Ectodermal cell (in vitro differentiated cells): ENCODE measurements at regions not wholly inside any gene's neighbourhood (a gene's known extent, or its start where the extent isn't known, plus 50 kb on each side); places are given as distances from the start of the nearest gene placed in this dataset.

ENCODE experiments used
- H3K27ac ChIP-seq: 2 replicates; pipeline ENCODE4 v1.7.0; 2013; ENCODE audit warnings: mild to moderate bottlenecking, low read depth, low read length; ENCODE audit not compliant: insufficient read depth, poor library complexity, severe bottlenecking
- H3K27me3 ChIP-seq: 2 replicates; pipeline ENCODE4 v1.7.0; 2013; ENCODE audit warnings: mild to moderate bottlenecking, low read length; ENCODE audit not compliant: insufficient read depth, control insufficient read depth, poor library complexity, severe bottlenecking
- H3K36me3 ChIP-seq: one replicate; pipeline ENCODE4 v1.7.0; 2013; ENCODE audit warnings: low read length; ENCODE audit not compliant: control insufficient read depth, insufficient read depth
- H3K4me1 ChIP-seq: one replicate; pipeline ENCODE4 v1.7.0; 2013; ENCODE audit warnings: low read length; ENCODE audit not compliant: control insufficient read depth, insufficient read depth
- H3K4me3 ChIP-seq: 2 replicates; pipeline ENCODE4 v1.7.0; 2013; ENCODE audit warnings: low read depth, low read length, control low read depth; ENCODE audit not compliant: insufficient read depth
- H3K9me3 ChIP-seq: 2 replicates; pipeline ENCODE4 v1.7.0; 2013; ENCODE audit warnings: mild to moderate bottlenecking, low read length, moderate library complexity; ENCODE audit not compliant: control insufficient read depth
- WGBS, 2 experiments: methylation state at CpG; one replicate each; pipeline ENCODE4 v1.1.7; 2013; ENCODE audit warnings: missing lambda C conversion rate in 2 of 2; 5-methylcytosine and 5-hydroxymethylcytosine counted together

DNA sequence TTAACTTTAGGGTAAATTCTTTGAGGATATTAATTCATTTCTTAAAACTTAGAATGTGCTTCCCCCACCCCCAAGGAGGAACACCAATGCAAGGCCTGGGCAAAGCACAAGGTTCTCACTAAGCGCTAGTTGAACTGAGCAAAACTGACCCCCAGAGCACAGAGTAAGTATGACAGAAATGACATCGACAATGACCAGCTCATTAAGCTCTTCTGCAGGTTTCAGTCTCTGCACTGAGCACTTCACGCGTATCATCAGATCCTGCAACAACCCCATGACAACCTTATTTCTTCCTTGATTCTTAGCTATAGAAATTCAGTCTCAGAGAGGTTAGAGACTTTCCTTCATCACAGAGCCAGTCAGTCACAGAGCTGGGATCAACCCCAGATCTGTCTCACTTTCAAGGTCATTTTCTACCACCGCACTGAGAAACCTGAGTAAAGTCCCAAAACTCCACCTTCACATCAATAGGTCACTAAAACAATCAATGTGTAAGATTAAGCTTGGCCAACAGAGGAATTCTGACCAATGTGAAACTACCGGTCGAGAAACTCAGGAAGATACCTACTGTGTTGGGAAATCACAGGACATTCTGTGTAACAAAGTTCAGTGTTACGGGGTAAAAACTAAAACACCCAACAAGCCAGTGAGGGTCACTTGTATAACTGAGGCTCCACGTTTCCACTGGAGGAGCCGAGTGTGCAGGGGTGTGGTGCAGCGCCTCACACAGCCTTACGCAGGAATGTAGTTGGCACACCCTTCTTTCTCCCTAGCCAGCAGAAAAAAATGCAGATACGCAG, 129.0 kb upstream of the FOXQ1 start:
- Histone ChIP-seq H3K4me1 (no peaks in the 10 kb centered on the region), H3K27me3 (no peaks in the 10 kb centered on the region), H3K27ac (no peak overlapping the region), H3K4me3 (no peak overlapping the region), H3K9me3 (no peaks in the 10 kb centered on the region), H3K36me3 (no peaks in the 10 kb centered on the region)
- WGBS, 2 experiments: 92 to 94% methylated on average over 12 of the region's 13 CpGs

DNA sequence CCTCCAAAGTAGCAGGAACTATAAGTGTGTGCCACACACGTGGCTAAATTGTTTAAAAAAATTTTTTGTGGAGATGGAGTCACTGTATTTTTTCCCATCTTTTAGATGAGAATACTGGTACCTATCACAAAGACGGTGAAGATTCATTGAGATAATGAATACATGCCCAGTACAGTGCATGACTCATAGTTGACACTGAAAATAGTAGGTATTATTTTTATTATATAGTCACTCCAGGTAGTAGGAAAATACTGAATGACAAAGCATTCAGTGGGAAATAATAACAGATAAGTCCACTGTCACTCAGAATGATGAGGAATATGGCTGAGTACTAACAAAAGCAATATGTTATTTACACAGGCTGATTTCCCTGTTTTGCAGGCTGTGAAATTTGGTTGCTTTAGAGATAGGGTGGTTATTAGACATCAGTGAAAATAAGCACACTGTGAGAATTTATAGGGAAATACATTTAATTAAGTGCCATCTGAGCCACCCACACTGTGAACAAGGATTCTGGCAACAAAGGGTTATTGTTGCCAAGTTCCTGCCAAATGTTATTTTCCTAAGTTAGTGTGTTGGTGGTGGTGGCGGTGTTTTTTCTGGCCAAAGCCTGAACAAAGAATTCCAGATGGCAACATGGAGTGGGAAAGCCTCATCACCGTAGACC, 129.8 kb upstream of the FOXQ1 start:
- H3K9me3 ChIP-seq: no peaks in the 10 kb centered on the region
- WGBS, 2 experiments: 97 to 100% methylated on average over 4 of the region's 4 CpGs
- no peak overlapping the region for H3K4me3 ChIP-seq
- H3K27me3 ChIP-seq: no peaks in the 10 kb centered on the region
- H3K27ac ChIP-seq: no peak overlapping the region
- no peaks in the 10 kb centered on the region for H3K36me3 ChIP-seq
- no peaks in the 10 kb centered on the region for H3K4me1 ChIP-seq

DNA sequence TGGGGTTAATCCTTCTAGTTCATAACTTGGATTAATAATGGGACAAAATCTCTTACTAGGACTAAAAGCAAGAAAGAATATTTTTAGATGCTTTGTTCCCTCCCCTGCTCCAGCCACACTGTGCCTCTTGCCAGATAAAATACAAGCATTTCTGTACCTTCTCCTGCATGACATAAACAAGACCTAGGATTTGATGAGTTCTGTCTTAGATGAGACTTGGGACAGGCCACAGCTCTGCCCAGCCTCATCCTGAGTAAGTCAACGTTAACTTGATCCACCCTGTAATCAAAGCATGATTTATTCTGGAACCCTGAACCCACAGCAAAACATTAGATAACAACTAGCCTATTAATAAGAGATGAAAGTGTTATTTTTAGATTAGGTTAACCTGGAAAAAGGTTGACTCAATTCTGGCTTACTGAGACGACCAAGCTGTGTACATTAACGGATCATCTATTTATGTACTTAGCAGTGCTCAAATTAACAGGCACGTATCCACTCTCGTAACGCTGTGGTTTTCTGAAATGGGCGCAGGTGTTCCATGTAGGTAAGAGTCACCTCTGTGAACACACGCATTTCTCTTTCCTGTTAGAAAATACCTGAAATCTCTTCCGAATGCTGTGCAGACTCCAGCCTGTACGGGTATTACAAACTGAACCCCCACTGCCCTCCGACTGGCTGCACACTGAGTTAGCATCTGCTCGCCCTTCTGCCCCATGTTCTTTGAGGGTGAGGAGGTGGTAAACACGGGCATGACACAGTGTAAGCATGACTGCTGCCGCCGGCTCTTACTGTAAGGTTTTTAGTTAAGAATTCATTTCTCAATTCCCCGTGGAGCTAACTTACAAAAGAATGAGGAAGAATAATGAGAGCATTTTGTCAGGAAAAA, 132.1 kb upstream of the FOXQ1 start:
- Histone ChIP-seq H3K36me3 (no peaks in the 10 kb centered on the region), H3K4me3 (no peak overlapping the region), H3K4me1 (no peaks in the 10 kb centered on the region), H3K27me3 (no peaks in the 10 kb centered on the region), H3K9me3 (no peaks in the 10 kb centered on the region), H3K27ac (no peak overlapping the region)
- 94 to 96% methylated on average over 15 to 16 of the region's 16 CpGs for WGBS, 2 experiments

DNA sequence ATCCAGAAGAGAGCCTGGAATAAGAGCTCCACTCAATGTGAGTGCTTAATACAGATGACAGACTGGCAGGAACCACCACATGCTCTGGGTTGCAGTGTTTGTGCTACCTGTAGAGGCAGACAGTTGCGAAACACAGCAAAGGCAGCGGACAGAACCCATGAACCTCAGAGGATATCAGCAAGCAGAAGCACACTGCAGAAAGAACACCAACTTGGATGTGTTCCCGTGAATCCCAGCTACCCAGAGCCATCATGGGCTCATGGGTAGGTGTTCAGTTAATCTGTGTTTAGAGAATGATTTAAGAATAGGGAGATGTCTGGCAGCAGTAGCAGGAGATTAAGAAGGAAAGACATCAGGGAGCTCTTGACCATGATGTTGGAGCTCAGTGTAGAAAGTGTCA, 133.3 kb upstream of the FOXQ1 start:
- Histone ChIP-seq H3K36me3 (no peaks in the 10 kb centered on the region), H3K27me3 (no peaks in the 10 kb centered on the region), H3K27ac (no peak overlapping the region), H3K4me1 (no peaks in the 10 kb centered on the region), H3K9me3 (no peaks in the 10 kb centered on the region), H3K4me3 (no peak overlapping the region)
- 93 to 94% methylated on average over 3 of the region's 3 CpGs for WGBS, 2 experiments

DNA sequence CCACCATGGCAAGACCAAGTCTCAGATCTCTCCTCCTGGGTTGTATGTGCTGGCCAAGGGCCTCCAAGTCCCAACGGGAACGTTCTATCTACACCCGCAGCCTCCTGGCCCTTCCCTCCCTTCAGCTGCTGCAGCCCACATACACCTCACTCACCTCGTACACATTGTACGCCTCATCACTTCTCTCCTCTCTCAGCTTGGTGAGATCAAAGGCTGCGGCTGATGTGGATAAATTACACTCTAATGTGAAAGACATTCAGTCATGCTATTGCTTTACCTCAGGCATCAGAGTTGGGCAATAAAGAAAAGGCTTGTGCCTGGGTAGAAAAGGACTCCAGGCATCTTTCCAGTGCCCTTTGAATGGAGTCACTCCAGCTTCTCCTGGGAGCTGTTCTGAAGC, 135.3 kb upstream of the FOXQ1 start:
- Histone ChIP-seq H3K9me3 (no peaks in the 10 kb centered on the region), H3K27ac (no peak overlapping the region), H3K4me3 (no peak overlapping the region), H3K36me3 (no peaks in the 10 kb centered on the region), H3K27me3 (no peaks in the 10 kb centered on the region), H3K4me1 (no peaks in the 10 kb centered on the region)
- 92 to 96% methylated on average over 6 of the region's 6 CpGs for WGBS, 2 experiments

DNA sequence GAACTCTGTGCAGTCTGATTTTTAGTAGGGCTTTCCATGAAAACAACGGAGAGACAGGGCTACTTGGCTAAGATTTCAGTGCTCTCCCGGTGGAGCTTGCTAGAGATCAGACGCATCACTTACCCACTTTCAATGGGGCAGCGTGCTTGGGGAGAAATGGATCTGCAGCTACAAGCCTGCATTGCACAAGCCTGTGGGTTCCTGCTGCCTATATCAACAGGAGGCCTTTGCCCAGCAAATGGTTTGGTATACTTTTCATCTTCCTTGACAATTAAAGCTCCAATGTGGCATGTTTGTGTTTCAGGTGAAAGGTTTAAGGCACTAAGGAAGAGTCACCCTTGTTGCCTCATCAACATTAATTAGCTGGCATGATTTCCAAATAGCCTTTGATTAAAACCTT, 136.0 kb upstream of the FOXQ1 start:
- Histone ChIP-seq H3K9me3 (no peaks in the 10 kb centered on the region), H3K4me1 (no peaks in the 10 kb centered on the region), H3K36me3 (no peaks in the 10 kb centered on the region), H3K27ac (no peak overlapping the region), H3K4me3 (no peak overlapping the region), H3K27me3 (no peaks in the 10 kb centered on the region)
- 85 to 87% methylated on average over 4 of the region's 4 CpGs for WGBS, 2 experiments

DNA sequence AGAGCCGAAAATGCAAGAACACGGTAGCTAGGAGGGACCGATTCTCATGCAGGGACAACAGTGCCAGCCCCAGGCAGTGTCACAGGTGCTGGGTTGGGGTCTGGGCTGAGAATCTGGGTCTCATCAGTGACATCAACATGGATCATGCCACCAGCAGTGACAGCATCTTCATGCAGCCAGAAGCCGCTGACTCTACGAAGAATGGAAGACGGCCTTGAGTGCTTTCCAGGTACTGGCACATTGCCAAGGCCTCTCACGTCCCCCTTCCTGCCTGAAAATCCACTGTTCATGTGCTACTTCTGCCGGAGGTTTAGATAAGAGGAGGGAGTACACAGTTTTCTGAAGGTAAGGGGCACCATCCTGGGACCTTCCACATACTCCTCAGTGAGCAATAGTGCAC, 141.1 kb upstream of the FOXQ1 start:
- no peaks in the 10 kb centered on the region for H3K36me3 ChIP-seq
- no peaks in the 10 kb centered on the region for H3K9me3 ChIP-seq
- WGBS, 2 experiments: 88 to 94% methylated on average over 8 of the region's 8 CpGs
- H3K4me1 ChIP-seq: no peaks in the 10 kb centered on the region
- H3K27me3 ChIP-seq: no peaks in the 10 kb centered on the region
- no peak overlapping the region for H3K27ac ChIP-seq
- no peak overlapping the region for H3K4me3 ChIP-seq

DNA sequence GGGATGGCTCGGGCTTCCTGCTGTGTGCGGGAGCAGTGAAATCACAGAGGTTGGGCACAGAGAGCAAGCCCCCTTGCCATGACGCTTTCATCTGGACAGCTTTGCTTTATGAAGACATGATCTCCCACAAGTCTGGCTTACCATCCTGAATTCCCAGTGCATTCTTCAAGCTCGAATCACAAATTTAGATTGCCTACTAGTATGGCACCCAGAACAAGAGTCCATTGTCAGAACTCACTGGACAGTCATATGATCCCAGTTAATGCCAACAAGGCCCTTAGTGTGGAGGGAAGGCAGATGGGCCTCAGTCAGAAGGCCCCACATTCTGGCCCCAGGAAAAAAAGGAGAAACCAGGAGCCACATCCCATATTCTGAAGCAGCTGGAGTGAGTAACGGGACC, 147.3 kb upstream of the FOXQ1 start:
- 81 to 88% methylated on average over 5 of the region's 5 CpGs for WGBS, 2 experiments
- Histone ChIP-seq H3K27me3 (no peaks in the 10 kb centered on the region), H3K4me3 (no peak overlapping the region), H3K36me3 (no peaks in the 10 kb centered on the region), H3K27ac (no peak overlapping the region), H3K9me3 (no peaks in the 10 kb centered on the region), H3K4me1 (no peaks in the 10 kb centered on the region)

DNA sequence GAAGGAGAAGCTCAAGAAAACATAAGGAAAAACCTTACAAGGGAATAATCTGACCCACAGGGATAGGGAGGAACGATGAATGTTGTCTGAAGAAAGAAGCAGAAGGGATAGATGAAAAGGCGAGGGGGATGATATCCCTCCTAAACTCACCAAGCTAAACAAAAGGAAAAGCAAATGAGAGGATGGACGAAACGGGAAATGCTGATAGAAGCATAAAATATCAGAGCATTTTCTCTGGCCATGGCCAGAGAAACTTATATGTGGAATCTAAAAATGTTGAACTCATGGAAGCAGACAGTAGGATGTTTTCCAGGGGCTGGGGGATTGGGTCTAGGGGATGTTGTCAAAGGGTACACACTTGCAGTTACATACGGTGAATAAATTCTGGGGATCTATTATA, 148.4 kb upstream of the FOXQ1 start:
- Histone ChIP-seq H3K4me3 (no peak overlapping the region), H3K27ac (no peak overlapping the region), H3K9me3 (no peaks in the 10 kb centered on the region), H3K27me3 (no peaks in the 10 kb centered on the region), H3K36me3 (no peaks in the 10 kb centered on the region), H3K4me1 (no peaks in the 10 kb centered on the region)
- WGBS, 2 experiments: 80 to 92% methylated on average over 3 to 5 of the region's 5 CpGs
